ENCODE measurements at regions not wholly inside any gene's neighbourhood (a gene's known extent, or its start where the extent isn't known, plus 50 kb on each side); places are given as distances from the start of the nearest gene placed in this dataset.
"Not testable (repeated sequence)": the region's sequence is repeated elsewhere in the genome, so short reads cannot be mapped to it uniquely, and the experiment has no call there.

- no peak for DNase-seq (ENCODE audit: low spot score)
Observed at GRCh38 chr18:27382567-27383216, 197.6 kb upstream of the CHST9 start.

- no peak for DNase-seq (ENCODE audit: low spot score)
Observed at GRCh38 chr18:27378431-27379095, 193.5 kb upstream of the CHST9 start.

GRCh38 chr18:27377251-27377650 is 192.1 kb upstream of the CHST9 start:
- no peak for DNase-seq (ENCODE audit: low spot score)

- DNase-seq (ENCODE audit: low spot score): no peak
Observed at GRCh38 chr18:27372386-27372785, 187.3 kb upstream of the CHST9 start.

- no peak for DNase-seq (ENCODE audit: low spot score)
Observed at GRCh38 chr18:27366665-27367064, 181.6 kb upstream of the CHST9 start.

- DNase-seq (ENCODE audit: low spot score): no peak
Observed at GRCh38 chr18:27366151-27366550, 181.0 kb upstream of the CHST9 start.

GRCh38 chr18:27363872-27364271 is 178.8 kb upstream of the CHST9 start:
- DNase-seq (ENCODE audit: low spot score): peak; percentile 0

GRCh38 chr18:27361477-27361876 is 176.4 kb upstream of the CHST9 start:
- DNase-seq (ENCODE audit: low spot score): no peak

GRCh38 chr18:27355308-27355707 is 170.2 kb upstream of the CHST9 start:
- no peak for DNase-seq (ENCODE audit: low spot score)

GRCh38 chr18:27353273-27353672 is 168.2 kb upstream of the CHST9 start:
- DNase-seq (ENCODE audit: low spot score): no peak

GRCh38 chr18:27349284-27349882 is 164.3 kb upstream of the CHST9 start:
- DNase-seq (ENCODE audit: low spot score): no peak

GRCh38 chr18:27331606-27332005 is 146.5 kb upstream of the CHST9 start:
- DNase-seq (ENCODE audit: low spot score): no peak

GRCh38 chr18:27314996-27315395 is 129.9 kb upstream of the CHST9 start:
- no peak for DNase-seq (ENCODE audit: low spot score)

- DNase-seq (ENCODE audit: low spot score): no peak
Observed at GRCh38 chr18:27313678-27314077, 128.6 kb upstream of the CHST9 start.

- DNase-seq (ENCODE audit: low spot score): no peak
Observed at GRCh38 chr18:27312853-27313252, 127.7 kb upstream of the CHST9 start.

- DNase-seq (ENCODE audit: low spot score): no peak
Observed at GRCh38 chr18:27312153-27312552, 127.0 kb upstream of the CHST9 start.

GRCh38 chr18:27311114-27311513 is 126.0 kb upstream of the CHST9 start:
- DNase-seq (ENCODE audit: low spot score): no peak

- no peak for DNase-seq (ENCODE audit: low spot score)
Observed at GRCh38 chr18:27301615-27302378, 116.7 kb upstream of the CHST9 start.

GRCh38 chr18:27298214-27298804 is 113.2 kb upstream of the CHST9 start:
- DNase-seq (ENCODE audit: low spot score): peak; percentile 1

GRCh38 chr18:27285973-27286562 is 101.0 kb upstream of the CHST9 start:
- DNase-seq (ENCODE audit: low spot score): not testable (repeated sequence)

- DNase-seq (ENCODE audit: low spot score): no peak
Observed at GRCh38 chr18:27278131-27278530, 93.0 kb upstream of the CHST9 start.

- no peak for DNase-seq (ENCODE audit: low spot score)
Observed at GRCh38 chr18:27277554-27277953, 92.4 kb upstream of the CHST9 start.

Measured in SW480 (cell line).